OCI-LY7 (cell line): ENCODE measurements at regions not wholly inside any gene's neighbourhood (a gene's known extent, or its start where the extent isn't known, plus 50 kb on each side); places are given as distances from the start of the nearest gene placed in this dataset.

Source experiments
- EZH2phosphoT487 ChIP-seq: fragments of 200-600 bp; sonication (generic); IDR thresholded peaks from 2 replicates; pipeline ENCODE4 v1.6.1; 2018; ENCODE audit warnings: low read depth, borderline replicate concordance, mild to moderate bottlenecking, mixed run types, antibody characterized with exemption, low read length, moderate library complexity, mixed read lengths
- TF ChIP-seq, protein P1 (sequence below): fragments of 200-600 bp; sonication (generic); conservative IDR thresholded peaks from 2 replicates; pipeline ENCODE4 v1.5.1; 2014; ENCODE audit warnings: mild to moderate bottlenecking, antibody characterized with exemption, low read length, moderate library complexity, mixed read lengths

DNA sequence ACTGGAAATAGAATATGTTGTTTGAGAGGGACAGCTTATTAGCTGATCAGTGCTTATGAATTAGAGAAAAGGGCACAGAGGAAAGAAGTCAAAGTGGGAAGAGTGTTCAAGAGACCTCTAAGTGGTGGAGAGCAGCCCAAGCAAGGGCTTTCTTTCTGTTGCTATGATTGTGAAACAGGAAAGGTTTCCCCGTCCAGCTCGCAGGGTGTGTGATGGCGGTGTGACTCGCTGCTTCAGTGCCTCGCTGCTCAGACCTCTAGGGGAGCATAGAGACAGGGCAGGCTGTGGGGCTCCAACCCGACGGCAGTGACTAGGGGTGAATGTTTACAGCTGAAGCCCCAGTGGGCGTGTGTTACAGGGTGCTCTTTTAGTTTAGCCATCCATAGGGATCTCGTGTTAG, 166.5 kb upstream of the COPS8 start:
- TF ChIP-seq, protein P1, sequence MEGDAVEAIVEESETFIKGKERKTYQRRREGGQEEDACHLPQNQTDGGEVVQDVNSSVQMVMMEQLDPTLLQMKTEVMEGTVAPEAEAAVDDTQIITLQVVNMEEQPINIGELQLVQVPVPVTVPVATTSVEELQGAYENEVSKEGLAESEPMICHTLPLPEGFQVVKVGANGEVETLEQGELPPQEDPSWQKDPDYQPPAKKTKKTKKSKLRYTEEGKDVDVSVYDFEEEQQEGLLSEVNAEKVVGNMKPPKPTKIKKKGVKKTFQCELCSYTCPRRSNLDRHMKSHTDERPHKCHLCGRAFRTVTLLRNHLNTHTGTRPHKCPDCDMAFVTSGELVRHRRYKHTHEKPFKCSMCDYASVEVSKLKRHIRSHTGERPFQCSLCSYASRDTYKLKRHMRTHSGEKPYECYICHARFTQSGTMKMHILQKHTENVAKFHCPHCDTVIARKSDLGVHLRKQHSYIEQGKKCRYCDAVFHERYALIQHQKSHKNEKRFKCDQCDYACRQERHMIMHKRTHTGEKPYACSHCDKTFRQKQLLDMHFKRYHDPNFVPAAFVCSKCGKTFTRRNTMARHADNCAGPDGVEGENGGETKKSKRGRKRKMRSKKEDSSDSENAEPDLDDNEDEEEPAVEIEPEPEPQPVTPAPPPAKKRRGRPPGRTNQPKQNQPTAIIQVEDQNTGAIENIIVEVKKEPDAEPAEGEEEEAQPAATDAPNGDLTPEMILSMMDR: no peak
- TF ChIP-seq EZH2phosphoT487: no peak
